ENCODE measurements at regions not wholly inside any gene's neighbourhood (a gene's known extent, or its start where the extent isn't known, plus 50 kb on each side); places are given as distances from the start of the nearest gene placed in this dataset.

- H3K4me3 ChIP-seq = no peak overlapping the region
- no peaks in the 10 kb centered on the region for H3K27me3 ChIP-seq
- DNase-seq (no peak), ATAC-seq (no peak), FAIRE-seq (no peak)
- H3K36me3 ChIP-seq = no peaks in the 10 kb centered on the region
- WGBS, 2 donors = 61 to 78% methylated on average over 2 of the region's 2 CpGs
- peaks cover 0 to 3% (median 0%) of the 10 kb centered on the region in 4 donors for H3K9me3 ChIP-seq
- intact Hi-C loops (cut with DNase I) = no loop called here
- TF ChIP-seq CTCF (IDR thresholded peaks at IDR 0.05) = no peak
- no peaks in the 10 kb centered on the region for H3K4me1 ChIP-seq
- H3K27ac ChIP-seq = no peak overlapping the region
Measured at GRCh38 chr2:8204711-8205110, 477.1 kb upstream of the ID2 start.

GRCh38 chr2:8209494-8209893 is 472.4 kb upstream of the ID2 start:
- FAIRE-seq (no peak), ATAC-seq (no peak), DNase-seq (no peak)
- Histone ChIP-seq H3K9me3 (peaks cover 0 to 3% (median 0%) of the 10 kb centered on the region in 4 donors), H3K4me3 (no peak overlapping the region), H3K27ac (no peak overlapping the region), H3K36me3 (no peaks in the 10 kb centered on the region), H3K27me3 (no peaks in the 10 kb centered on the region), H3K4me1 (no peaks in the 10 kb centered on the region)
- WGBS, 2 donors = 43 to 61% methylated on average over 2 of the region's 2 CpGs
- intact Hi-C loops (cut with DNase I) = no loop called here
- TF ChIP-seq CTCF (IDR thresholded peaks at IDR 0.05) = no peak

GRCh38 chr2:8211384-8211783 is 470.5 kb upstream of the ID2 start:
- Histone ChIP-seq H3K27me3 (no peaks in the 10 kb centered on the region), H3K36me3 (no peaks in the 10 kb centered on the region), H3K9me3 (peaks cover 0 to 3% (median 0%) of the 10 kb centered on the region in 4 donors), H3K4me3 (no peak overlapping the region), H3K4me1 (no peaks in the 10 kb centered on the region), H3K27ac (no peak overlapping the region)
- intact Hi-C loops (cut with DNase I) = no loop called here
- DNase-seq = no peak
- ATAC-seq = no peak
- WGBS, 2 donors = 81 to 91% methylated on average over 3 of the region's 3 CpGs
- FAIRE-seq = no peak
- no peak for TF ChIP-seq CTCF (IDR thresholded peaks at IDR 0.05)

- FAIRE-seq = no peak
- intact Hi-C loops (cut with DNase I) = no loop called here
- no peak for ATAC-seq
- Histone ChIP-seq H3K27me3 (no peaks in the 10 kb centered on the region), H3K36me3 (no peaks in the 10 kb centered on the region), H3K27ac (no peak overlapping the region), H3K4me1 (no peaks in the 10 kb centered on the region), H3K4me3 (no peak overlapping the region), H3K9me3 (peaks cover 0 to 3% (median 0%) of the 10 kb centered on the region in 4 donors)
- no peak for TF ChIP-seq CTCF (IDR thresholded peaks at IDR 0.05)
- DNase-seq = no peak
- WGBS, 2 donors = 79 to 84% methylated on average over 3 of the region's 3 CpGs
Measured at GRCh38 chr2:8212239-8212638, 469.6 kb upstream of the ID2 start.

GRCh38 chr2:8214036-8214615 is 467.7 kb upstream of the ID2 start:
- no peak overlapping the region for H3K27ac ChIP-seq
- intact Hi-C loops (cut with DNase I) = no loop called here
- H3K36me3 ChIP-seq = no peaks in the 10 kb centered on the region
- TF ChIP-seq CTCF (IDR thresholded peaks at IDR 0.05) = no peak
- DNase-seq (no peak), FAIRE-seq (no peak), ATAC-seq (no peak)
- 71 to 85% methylated on average over 4 of the region's 4 CpGs for WGBS, 2 donors
- no peaks in the 10 kb centered on the region for H3K4me1 ChIP-seq
- H3K27me3 ChIP-seq = no peaks in the 10 kb centered on the region
- no peaks in the 10 kb centered on the region for H3K9me3 ChIP-seq
- no peak overlapping the region for H3K4me3 ChIP-seq
